ENCODE measurements at regions not wholly inside any gene's neighbourhood (a gene's known extent, or its start where the extent isn't known, plus 50 kb on each side); places are given as distances from the start of the nearest gene placed in this dataset.

DNA sequence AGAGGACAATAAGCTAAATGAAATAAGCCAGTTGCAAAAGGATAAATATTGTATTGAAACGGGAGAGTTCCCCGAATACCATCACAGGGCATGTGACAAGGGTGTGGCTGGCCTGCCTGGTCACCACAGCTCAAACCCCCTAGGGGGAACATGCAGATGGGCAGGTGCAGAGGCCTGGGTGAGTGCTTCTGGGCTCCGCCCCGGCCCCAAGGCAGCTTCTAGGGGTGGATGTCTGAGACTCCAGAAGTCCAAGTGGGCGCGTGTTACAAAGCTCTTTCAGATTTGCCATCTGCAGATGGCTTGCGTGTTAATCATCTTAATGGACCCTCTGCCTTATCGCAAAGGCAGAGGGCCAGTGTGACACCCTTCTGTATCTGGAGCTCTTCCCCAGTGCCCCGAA, 559.2 kb upstream of the IMPG1 start:
- Histone ChIP-seq H3K36me3 (ENCODE audit: control insufficient read depth, insufficient read depth, low read length) (no peaks in the 10 kb centered on the region), H3K27me3 (ENCODE audit: control insufficient read depth, insufficient read depth, low read length) (no peaks in the 10 kb centered on the region), H3K4me3 (ENCODE audit: low read depth, low read length) (no peak overlapping the region)
- ChIA-PET POLR2A (no interaction called here), CTCF (no interaction called here)
- no peak for DNase-seq (ENCODE audit: low read depth)
- TF ChIP-seq, protein P1, sequence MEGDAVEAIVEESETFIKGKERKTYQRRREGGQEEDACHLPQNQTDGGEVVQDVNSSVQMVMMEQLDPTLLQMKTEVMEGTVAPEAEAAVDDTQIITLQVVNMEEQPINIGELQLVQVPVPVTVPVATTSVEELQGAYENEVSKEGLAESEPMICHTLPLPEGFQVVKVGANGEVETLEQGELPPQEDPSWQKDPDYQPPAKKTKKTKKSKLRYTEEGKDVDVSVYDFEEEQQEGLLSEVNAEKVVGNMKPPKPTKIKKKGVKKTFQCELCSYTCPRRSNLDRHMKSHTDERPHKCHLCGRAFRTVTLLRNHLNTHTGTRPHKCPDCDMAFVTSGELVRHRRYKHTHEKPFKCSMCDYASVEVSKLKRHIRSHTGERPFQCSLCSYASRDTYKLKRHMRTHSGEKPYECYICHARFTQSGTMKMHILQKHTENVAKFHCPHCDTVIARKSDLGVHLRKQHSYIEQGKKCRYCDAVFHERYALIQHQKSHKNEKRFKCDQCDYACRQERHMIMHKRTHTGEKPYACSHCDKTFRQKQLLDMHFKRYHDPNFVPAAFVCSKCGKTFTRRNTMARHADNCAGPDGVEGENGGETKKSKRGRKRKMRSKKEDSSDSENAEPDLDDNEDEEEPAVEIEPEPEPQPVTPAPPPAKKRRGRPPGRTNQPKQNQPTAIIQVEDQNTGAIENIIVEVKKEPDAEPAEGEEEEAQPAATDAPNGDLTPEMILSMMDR (IDR thresholded peaks at IDR 0.05; ENCODE audit: insufficient read depth, low read depth, low read length) = no peak

DNA sequence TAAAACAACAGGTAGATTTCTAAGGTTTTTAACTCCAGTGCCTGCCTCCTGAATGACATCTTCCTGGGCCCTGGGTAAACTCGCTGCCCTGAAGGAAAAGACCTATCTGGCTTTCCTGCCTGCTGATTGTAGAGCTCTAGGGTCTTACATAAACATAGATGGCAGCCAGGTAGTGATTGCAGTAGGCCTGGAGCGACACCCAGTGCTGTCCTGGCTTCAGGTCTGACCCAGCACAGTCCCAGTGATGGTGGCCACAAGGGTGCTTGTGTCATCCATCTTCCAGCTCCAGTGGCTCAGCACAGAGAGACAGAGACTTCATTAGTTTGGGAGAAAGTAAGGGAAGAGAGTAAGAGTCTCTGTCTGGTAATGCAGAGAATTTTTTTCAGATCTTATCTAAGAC, 542.9 kb upstream of the IMPG1 start:
- TF ChIP-seq, protein P1 (IDR thresholded peaks at IDR 0.05; ENCODE audit: insufficient read depth, low read depth, low read length) = no peak
- DNase-seq (ENCODE audit: low read depth) = no peak
- Histone ChIP-seq H3K27me3 (ENCODE audit: control insufficient read depth, insufficient read depth, low read length) (no peaks in the 10 kb centered on the region), H3K36me3 (ENCODE audit: control insufficient read depth, insufficient read depth, low read length) (no peaks in the 10 kb centered on the region), H3K4me3 (ENCODE audit: low read depth, low read length) (no peak overlapping the region)
- CTCF ChIA-PET = no interaction called here
- POLR2A ChIA-PET = no interaction called here

DNA sequence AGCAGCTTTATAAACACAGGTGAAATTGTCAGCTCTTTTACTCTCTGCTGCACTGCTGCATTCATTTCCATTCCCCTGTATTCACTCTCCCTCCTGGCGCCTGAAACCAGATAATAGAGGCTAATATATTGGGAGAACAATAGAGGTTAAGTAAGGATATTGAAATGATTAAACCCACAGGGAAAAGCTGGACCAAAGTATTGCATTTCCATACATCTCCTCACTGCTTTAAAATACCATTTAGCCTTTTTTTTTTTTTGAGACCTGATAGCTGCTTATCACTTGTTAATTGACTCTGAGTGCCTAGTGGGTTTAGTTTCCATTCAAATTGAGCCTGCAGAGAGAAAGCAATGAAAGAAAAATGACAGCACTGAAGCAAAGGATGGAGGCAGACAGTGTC, 540.5 kb upstream of the IMPG1 start:
- POLR2A ChIA-PET = no interaction called here
- Histone ChIP-seq H3K36me3 (ENCODE audit: control insufficient read depth, insufficient read depth, low read length) (no peaks in the 10 kb centered on the region), H3K27me3 (ENCODE audit: control insufficient read depth, insufficient read depth, low read length) (no peaks in the 10 kb centered on the region), H3K4me3 (ENCODE audit: low read depth, low read length) (no peak overlapping the region)
- TF ChIP-seq, protein P1 (IDR thresholded peaks at IDR 0.05; ENCODE audit: insufficient read depth, low read depth, low read length) = no peak
- no peak for DNase-seq (ENCODE audit: low read depth)
- CTCF ChIA-PET = no interaction called here

DNA sequence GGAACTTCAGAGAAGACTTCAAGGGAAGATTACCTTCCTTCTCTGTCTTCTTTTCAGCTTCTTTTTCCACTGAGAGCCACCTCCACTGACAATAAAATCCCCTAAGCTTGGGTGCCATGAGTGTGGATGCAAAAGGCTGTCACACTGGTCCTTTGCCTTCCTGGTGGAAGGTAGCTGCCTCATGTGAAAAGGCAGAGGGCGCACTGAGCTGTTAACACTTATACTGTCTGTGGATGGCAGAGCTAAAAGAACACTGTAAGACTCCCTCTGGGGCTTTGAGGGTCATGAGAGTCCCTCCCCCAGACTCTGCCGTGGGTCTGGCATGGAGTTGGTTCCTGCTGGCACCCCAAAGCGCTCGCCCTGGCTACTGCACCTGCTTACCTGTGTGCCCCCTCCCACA, 536.7 kb upstream of the IMPG1 start:
- no peak overlapping the region for H3K4me3 ChIP-seq (ENCODE audit: low read depth, low read length)
- CTCF ChIA-PET = no interaction called here
- no peaks in the 10 kb centered on the region for H3K27me3 ChIP-seq (ENCODE audit: control insufficient read depth, insufficient read depth, low read length)
- POLR2A ChIA-PET = no interaction called here
- TF ChIP-seq, protein P1 (IDR thresholded peaks at IDR 0.05; ENCODE audit: insufficient read depth, low read depth, low read length) = no peak
- H3K36me3 ChIP-seq (ENCODE audit: control insufficient read depth, insufficient read depth, low read length) = no peaks in the 10 kb centered on the region
- DNase-seq (ENCODE audit: low read depth) = no peak

DNA sequence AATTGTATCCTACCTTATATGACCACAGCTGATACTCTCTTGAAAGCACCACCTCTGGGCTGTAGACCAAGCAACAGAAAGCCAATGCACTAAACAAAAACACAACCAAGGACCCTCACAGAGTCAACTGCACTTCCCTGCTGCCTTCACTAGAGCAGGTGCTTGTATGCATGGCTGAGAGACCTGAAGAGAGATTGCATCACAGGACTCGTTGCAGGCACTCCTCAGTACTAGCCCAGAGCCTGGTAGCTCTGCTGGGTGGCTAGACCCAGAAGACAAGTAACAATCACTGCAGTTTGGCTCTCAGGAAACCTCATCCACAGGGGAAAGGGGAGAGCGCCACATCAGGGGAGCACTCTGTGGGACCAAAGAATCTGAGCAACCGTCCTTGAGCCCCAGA, 521.6 kb upstream of the IMPG1 start:
- POLR2A ChIA-PET = no interaction called here
- CTCF ChIA-PET = no interaction called here
- TF ChIP-seq, protein P1 (IDR thresholded peaks at IDR 0.05; ENCODE audit: insufficient read depth, low read depth, low read length) = no peak
- no peak overlapping the region for H3K4me3 ChIP-seq (ENCODE audit: low read depth, low read length)
- DNase-seq (ENCODE audit: low read depth) = no peak
- no peaks in the 10 kb centered on the region for H3K27me3 ChIP-seq (ENCODE audit: control insufficient read depth, insufficient read depth, low read length)
- no peaks in the 10 kb centered on the region for H3K36me3 ChIP-seq (ENCODE audit: control insufficient read depth, insufficient read depth, low read length)

All from BJ (cell line).